ENCODE measurements at regions not wholly inside any gene's neighbourhood (a gene's known extent, or its start where the extent isn't known, plus 50 kb on each side); places are given as distances from the start of the nearest gene placed in this dataset.

- Histone ChIP-seq H2AFZ (ENCODE audit: low read depth, low read length) (no peak overlapping the region), H3K4me3 (replicated peaks in 1 of 3; ENCODE audit: insufficient read depth in 1 of 3, low read depth in 1 of 3, low read length in 3 of 3) (no peak overlapping the region), H3K27ac (ENCODE audit: insufficient read depth, low read depth, low read length) (no peak overlapping the region), H3K4me1 (ENCODE audit: control insufficient read depth, extremely low read depth, insufficient read depth, low read length) (no peaks in the 10 kb centered on the region), H3K9me3 (replicated peaks; ENCODE audit: control insufficient read depth, insufficient read depth, low read length) (no peaks in the 10 kb centered on the region), H3K9ac (replicated peaks; ENCODE audit: extremely low read depth, insufficient read depth, low read length) (no peak overlapping the region), H3K79me2 (ENCODE audit: control insufficient read depth, insufficient read depth, low read length) (no peaks in the 10 kb centered on the region), H3K9me1 (replicated peaks; ENCODE audit: control insufficient read depth, extremely low read depth, insufficient read depth, low read length) (peaks cover 2% of the 10 kb centered on the region), H3K4me2 (ENCODE audit: insufficient read depth, low read length) (no peak overlapping the region), H3K36me3 (ENCODE audit: control insufficient read depth in 2 of 2, extremely low read depth in 1 of 2, insufficient read depth in 2 of 2, low read length in 2 of 2) (no peaks in the 10 kb centered on the region), H3K27me3 (ENCODE audit: control insufficient read depth in 2 of 2, insufficient read depth in 2 of 2, low read length in 2 of 2) (no peaks in the 10 kb centered on the region), H4K20me1 (replicated peaks; ENCODE audit: control insufficient read depth, extremely low read depth, insufficient read depth, low read length) (peaks cover 8% of the 10 kb centered on the region)
- dilution Hi-C loops (cut with MboI; ENCODE audit: extremely low pct_ligation_motif_present, low sequenced_read_pairs) (no loop called here), intact Hi-C loops (cut with micrococcal nuclease) (no loop called here)
- ChIA-PET POLR2A (no interaction called here), CTCF (interaction anchor here (1.1 kb wide), 1 partner anchor 23 kb away, joined by 5 read pairs; no protein-coding TSS in a partner anchor)
- FAIRE-seq: no peak
- no peak for DNase-seq (ENCODE audit: low read depth, low spot score)
- TF ChIP-seq POLR2A (IDR thresholded peaks at IDR 0.05; ENCODE audit: low read depth, low read length) (no peak), MYC (IDR thresholded peaks at IDR 0.05; ENCODE audit: low read depth, low read length) (no peak), JUN (IDR thresholded peaks at IDR 0.05; ENCODE audit: borderline replicate concordance, insufficient read depth, insufficient read length, low read depth) (no peak), FOS (IDR thresholded peaks at IDR 0.05; ENCODE audit: borderline replicate concordance, insufficient read depth, low read length) (no peak), EZH2 (IDR thresholded peaks at IDR 0.05; ENCODE audit: borderline replicate concordance, low read depth, low read length, severe bottlenecking) (no peak), POLR2AphosphoS5 (IDR thresholded peaks at IDR 0.05; ENCODE audit: insufficient read depth, low read depth, low read length) (no peak), GATA2 (IDR thresholded peaks at IDR 0.05; ENCODE audit: insufficient read depth, insufficient read length, low read depth, low read length) (no peak)
- TF ChIP-seq, protein P1, sequence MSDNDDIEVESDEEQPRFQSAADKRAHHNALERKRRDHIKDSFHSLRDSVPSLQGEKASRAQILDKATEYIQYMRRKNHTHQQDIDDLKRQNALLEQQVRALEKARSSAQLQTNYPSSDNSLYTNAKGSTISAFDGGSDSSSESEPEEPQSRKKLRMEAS (IDR thresholded peaks at IDR 0.05; ENCODE audit: insufficient read depth, insufficient read length): no peak
- TF ChIP-seq, protein P2, sequence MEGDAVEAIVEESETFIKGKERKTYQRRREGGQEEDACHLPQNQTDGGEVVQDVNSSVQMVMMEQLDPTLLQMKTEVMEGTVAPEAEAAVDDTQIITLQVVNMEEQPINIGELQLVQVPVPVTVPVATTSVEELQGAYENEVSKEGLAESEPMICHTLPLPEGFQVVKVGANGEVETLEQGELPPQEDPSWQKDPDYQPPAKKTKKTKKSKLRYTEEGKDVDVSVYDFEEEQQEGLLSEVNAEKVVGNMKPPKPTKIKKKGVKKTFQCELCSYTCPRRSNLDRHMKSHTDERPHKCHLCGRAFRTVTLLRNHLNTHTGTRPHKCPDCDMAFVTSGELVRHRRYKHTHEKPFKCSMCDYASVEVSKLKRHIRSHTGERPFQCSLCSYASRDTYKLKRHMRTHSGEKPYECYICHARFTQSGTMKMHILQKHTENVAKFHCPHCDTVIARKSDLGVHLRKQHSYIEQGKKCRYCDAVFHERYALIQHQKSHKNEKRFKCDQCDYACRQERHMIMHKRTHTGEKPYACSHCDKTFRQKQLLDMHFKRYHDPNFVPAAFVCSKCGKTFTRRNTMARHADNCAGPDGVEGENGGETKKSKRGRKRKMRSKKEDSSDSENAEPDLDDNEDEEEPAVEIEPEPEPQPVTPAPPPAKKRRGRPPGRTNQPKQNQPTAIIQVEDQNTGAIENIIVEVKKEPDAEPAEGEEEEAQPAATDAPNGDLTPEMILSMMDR (IDR thresholded peaks at IDR 0.05; ENCODE audit: extremely low read depth in 1 of 2, insufficient read depth in 1 of 2, low read depth in 1 of 2, low read length in 2 of 2): no peak
- no TSS peak for BruUV-seq (replicated peaks)
Measured at GRCh38 chr7:86970547-86970946, 88.9 kb downstream of the ELAPOR2 start.

All from endothelial cell of umbilical vein (primary cell).